HepG2 (cell line): ENCODE measurements at regions not wholly inside any gene's neighbourhood (a gene's known extent, or its start where the extent isn't known, plus 50 kb on each side); places are given as distances from the start of the nearest gene placed in this dataset.

ENCODE experiments used
- ATAC-seq: fragments of 200-7000 bp; cut with Tn5 transposase; 3 replicates; pipeline ENCODE4 v1.9.1; 2020; ENCODE audit warnings: mild to moderate bottlenecking, moderate library complexity
- BruUV-seq: library from RNA; stranded (reverse); fragments of 400-500 nt; replicated peaks from 2 replicates; lab custom pipeline; 2021; lab: Mats Ljungman, UMichigan
- CTCF ChIA-PET: fragments of 300-600 bp; formaldehyde crosslinking; extraction: SDS; loops from one replicate; lab custom pipeline; 2021; ENCODE audit warnings: low total read pairs, inconsistent platforms, low intra/inter-chr PET ratio; lab: Yijun Ruan, JAX
- POLR2A ChIA-PET: fragments of 350-600 bp; sonication (Branson Sonifier 250); formaldehyde crosslinking; loops from one replicate; lab custom pipeline; 2020; ENCODE audit warnings: antibody characterized with exemption, inconsistent platforms; lab: Yijun Ruan, JAX
- DNase-seq: peaks from one replicate; pipeline ENCODE4 v3.0.0-alpha.2; 2015; ENCODE audit warnings: low spot score
- FAIRE-seq: peaks from 3 replicates; lab custom pipeline; 2011; peaks lifted over from hg19 to GRCh38; lab: Jason Lieb, UNC
- H2AFZ ChIP-seq: one replicate; pipeline ENCODE4 v1.6.1; 2011; ENCODE audit warnings: low read length, inconsistent platforms
- H3K27ac ChIP-seq: fragments of 300-600 bp; 3 replicates; pipeline ENCODE4 v1.8.0; 2011; ENCODE audit warnings: mixed run types, mild to moderate bottlenecking, mixed read lengths, low read length, inconsistent platforms; ENCODE audit not compliant: insufficient read depth; ENCODE audit errors: extremely low read length
- H3K27me3 ChIP-seq, 2 experiments: fragments of 200-600 bp in 1 of 2; 2 replicates in 1 of 2; 3 replicates in 1 of 2; pipeline versions ENCODE4 v1.6.0 to v1.8.0; 2011; ENCODE audit warnings: low read length in 2 of 2, mild to moderate bottlenecking in 2 of 2, moderate library complexity in 2 of 2, inconsistent platforms in 1 of 2; ENCODE audit not compliant: insufficient read depth in 2 of 2, control insufficient read depth in 1 of 2
- H3K36me3 ChIP-seq, 2 experiments: fragments of 200-600 bp in 1 of 2; replicated peaks in 1 of 2; 2 replicates in 1 of 2; 3 replicates in 1 of 2; pipeline versions ENCODE4 v1.5.1 to v1.8.0; 2011; ENCODE audit warnings: low read length in 2 of 2, inconsistent platforms in 1 of 2; ENCODE audit not compliant: insufficient read depth in 2 of 2, control insufficient read depth in 1 of 2
- H3K4me1 ChIP-seq: 2 replicates; pipeline ENCODE4 v1.5.1; 2012; ENCODE audit warnings: low read length, inconsistent platforms; ENCODE audit not compliant: insufficient read depth
- H3K4me2 ChIP-seq: 2 replicates; pipeline ENCODE4 v1.6.0; 2011; ENCODE audit warnings: low read depth, low read length, inconsistent platforms
- H3K4me3 ChIP-seq, 3 experiments: fragments of 200-600 bp in 1 of 3; sonication (generic), shearing (Covaris generic) in 1 of 3; replicated peaks in 1 of 3; 2 replicates each; pipeline ENCODE4 v1.5.1; 2011 to 2016; ENCODE audit warnings: low read length in 3 of 3, inconsistent platforms in 2 of 3, low read depth in 2 of 3, mild to moderate bottlenecking in 2 of 3, control low read depth in 1 of 3, mixed read lengths in 1 of 3; ENCODE audit not compliant: insufficient read depth in 1 of 3
- H3K79me2 ChIP-seq: one replicate; pipeline ENCODE4 v1.6.1; 2011; ENCODE audit warnings: low read length, inconsistent platforms; ENCODE audit not compliant: insufficient read depth
- H3K9ac ChIP-seq: 2 replicates; pipeline ENCODE4 v1.6.0; 2011; ENCODE audit warnings: mild to moderate bottlenecking, low read depth, low read length, inconsistent platforms; ENCODE audit not compliant: insufficient read depth
- H3K9me3 ChIP-seq: 2 replicates; pipeline ENCODE4 v1.5.1; 2012; ENCODE audit warnings: mild to moderate bottlenecking, low read length
- H4K20me1 ChIP-seq: 2 replicates; pipeline ENCODE4 v1.6.0; 2011; ENCODE audit warnings: inconsistent platforms, mild to moderate bottlenecking, low read length, moderate library complexity; ENCODE audit not compliant: insufficient read depth
- FOXO4 ChIP-seq: sonication (generic); formaldehyde crosslinking; conservative IDR thresholded peaks from 2 replicates; pipeline ENCODE4 v1.8.1; 2023; ENCODE audit warnings: missing genetic modification reagents
- HBP1 ChIP-seq: IDR thresholded peaks from 2 replicates; pipeline ENCODE4 v1.6.1; 2016; ENCODE audit warnings: low read depth, control low read depth
- MLXIP ChIP-seq: sonication (generic); formaldehyde crosslinking; IDR thresholded peaks from 2 replicates; pipeline ENCODE4 v1.9.0; 2021; ENCODE audit warnings: missing genetic modification reagents, borderline replicate concordance
- RBAK ChIP-seq: sonication (generic); formaldehyde crosslinking; IDR thresholded peaks from 2 replicates; pipeline ENCODE4 v1.5.1; 2020; ENCODE audit warnings: mild to moderate bottlenecking, missing genetic modification reagents
- REL ChIP-seq: sonication (generic); formaldehyde crosslinking; conservative IDR thresholded peaks from 2 replicates; pipeline ENCODE4 v1.8.0; 2022; ENCODE audit warnings: mild to moderate bottlenecking, missing genetic modification reagents, moderate library complexity
- SETDB1 ChIP-seq: sonication (generic); formaldehyde crosslinking; IDR thresholded peaks from 2 replicates; pipeline ENCODE4 v1.5.1; 2020; ENCODE audit warnings: missing genetic modification reagents, mild to moderate bottlenecking, borderline replicate concordance
- SP1 ChIP-seq, 2 experiments: fragments of 450-650 bp in 1 of 2; sonication (generic) in 1 of 2; formaldehyde crosslinking in 1 of 2; IDR thresholded peaks; 2 replicates each; pipeline versions ENCODE4 v1.4.0 to v1.6.1; 2016 to 2020; ENCODE audit warnings: missing genetic modification reagents in 1 of 2
- WIZ ChIP-seq: sonication (generic); formaldehyde crosslinking; IDR thresholded peaks from 2 replicates; pipeline ENCODE4 v1.5.1; 2020; ENCODE audit warnings: mild to moderate bottlenecking, missing genetic modification reagents
- YY1 ChIP-seq: IDR thresholded peaks from 2 replicates; pipeline ENCODE4 v1.6.1; 2011; ENCODE audit warnings: low read length, low read depth, moderate library complexity, mild to moderate bottlenecking; ENCODE audit not compliant: insufficient read depth, insufficient replicate concordance
- ZKSCAN5 ChIP-seq: sonication (generic); formaldehyde crosslinking; IDR thresholded peaks from 2 replicates; pipeline ENCODE4 v1.5.1; 2020; ENCODE audit warnings: mild to moderate bottlenecking, missing genetic modification reagents
- ZNF503 ChIP-seq: sonication (generic); formaldehyde crosslinking; IDR thresholded peaks from 2 replicates; pipeline ENCODE4 v1.4.0; 2020; ENCODE audit warnings: missing genetic modification reagents
- ZNF703 ChIP-seq: sonication (generic); formaldehyde crosslinking; IDR thresholded peaks from 2 replicates; pipeline ENCODE4 v1.5.1; 2020; ENCODE audit warnings: missing genetic modification reagents, mild to moderate bottlenecking, moderate library complexity, borderline replicate concordance
- ZNF749 ChIP-seq: sonication (generic); formaldehyde crosslinking; IDR thresholded peaks from 2 replicates; pipeline ENCODE4 v1.8.0; 2022; ENCODE audit warnings: mild to moderate bottlenecking, missing genetic modification reagents, moderate library complexity, borderline replicate concordance
- ZSCAN22 ChIP-seq: sonication (generic); formaldehyde crosslinking; IDR thresholded peaks from 2 replicates; pipeline ENCODE4 v1.4.0; 2020; ENCODE audit warnings: mild to moderate bottlenecking, missing genetic modification reagents
- ZSCAN25 ChIP-seq: sonication (generic); formaldehyde crosslinking; IDR thresholded peaks from 2 replicates; pipeline ENCODE4 v1.8.0; 2022; ENCODE audit warnings: mild to moderate bottlenecking, missing genetic modification reagents
- WGBS: methylation state at CpG from one replicate; pipeline ENCODE4 v1.1.6; 2017; ENCODE audit warnings: low lambda C conversion rate; 5-methylcytosine and 5-hydroxymethylcytosine counted together
- in situ Hi-C: cut with HindIII; loops from 2 replicates; pipeline ENCODE4 v1.10.0; 2017; ENCODE audit warnings: low pct_unique_long_range_greater_than_20kb; ENCODE audit not compliant: extremely low pct_ligation_motif_present
- intact Hi-C: fragments of 100-400 bp; cut with micrococcal nuclease; formaldehyde crosslinking; loops from one replicate; pipeline ENCODE4 v1.10.0; 2022; ENCODE audit not compliant: unreplicated experiment

GRCh38 chr4:85094735-85095134 is 128.2 kb upstream of the WDFY3 start:
- Histone ChIP-seq H3K9me3 (no peaks in the 10 kb centered on the region; the same call in 1 of the 2 replicates), H4K20me1 (no peaks in the 10 kb centered on the region), H3K27me3 (no peaks in the 10 kb centered on the region), H3K79me2 (no peaks in the 10 kb centered on the region), H3K9ac (no peak overlapping the region), H3K36me3 (no peaks in the 10 kb centered on the region), H3K27ac (no peak overlapping the region), H3K4me2 (no peak overlapping the region), H3K4me3 (no peak overlapping the region), H2AFZ (no peak overlapping the region), H3K4me1 (no peaks in the 10 kb centered on the region)
- CTCF ChIA-PET, result no interaction called here
- FAIRE-seq (no peak), ATAC-seq (no peak), DNase-seq (no peak)
- TF ChIP-seq ZSCAN22 (CRISPR knock-in tag), result no peak
- no peak for TF ChIP-seq REL (CRISPR knock-in tag)
- no peak for TF ChIP-seq ZNF703 (CRISPR knock-in tag)
- no peak for TF ChIP-seq SP1 (IDR thresholded peaks at IDR 0.05)
- no peak for TF ChIP-seq SP1 (CRISPR knock-in tag; IDR thresholded peaks at IDR 0.05)
- TF ChIP-seq FOXO4 (CRISPR knock-in tag), result no peak
- TF ChIP-seq RBAK (CRISPR knock-in tag), result no peak
- no peak for TF ChIP-seq HBP1
- no peak for TF ChIP-seq WIZ (CRISPR knock-in tag)
- TF ChIP-seq ZKSCAN5 (CRISPR knock-in tag), result no peak
- TF ChIP-seq ZSCAN25 (CRISPR knock-in tag), result no peak
- TF ChIP-seq YY1, result no peak
- no peak for TF ChIP-seq SETDB1 (CRISPR knock-in tag)
- TF ChIP-seq ZNF503 (CRISPR knock-in tag), result no peak
- TF ChIP-seq MLXIP (CRISPR knock-in tag), result no peak
- TF ChIP-seq ZNF749 (CRISPR knock-in tag), result no peak
- intact Hi-C loops (no loop called here), in situ Hi-C loops (no loop called here)
- WGBS, result 5% methylated on average over 1 of the region's 1 CpG
- POLR2A ChIA-PET, result no interaction called here
- BruUV-seq, result no TSS peak
